HG02852 (cell line): ENCODE measurements at regions not wholly inside any gene's neighbourhood (a gene's known extent, or its start where the extent isn't known, plus 50 kb on each side); places are given as distances from the start of the nearest gene placed in this dataset.
A peak's percentile ranks its signal among the peaks of the same experiment; 100 is the strongest.

ENCODE experiments used
- ATAC-seq: cut with Tn5 transposase; IDR thresholded peaks from one replicate; pipeline ENCODE4 v1.9.1; 2021; ENCODE audit warnings: mild to moderate bottlenecking, moderate library complexity; ENCODE audit not compliant: unreplicated experiment

- ATAC-seq = no peak
Observed at GRCh38 chr18:24924066-24924716, 427.8 kb downstream of the ZNF521 start.

- ATAC-seq = no peak
Observed at GRCh38 chr18:24926649-24927048, 425.3 kb downstream of the ZNF521 start.

GRCh38 chr18:24928301-24928878 is 423.6 kb downstream of the ZNF521 start:
- no peak for ATAC-seq

- no peak for ATAC-seq
Observed at GRCh38 chr18:24930478-24930877, 421.5 kb downstream of the ZNF521 start.

GRCh38 chr18:24930971-24931370 is 421.0 kb downstream of the ZNF521 start:
- no peak for ATAC-seq

GRCh38 chr18:24933345-24933744 is 418.6 kb downstream of the ZNF521 start:
- no peak for ATAC-seq

GRCh38 chr18:24934258-24934932 is 417.6 kb downstream of the ZNF521 start:
- no peak for ATAC-seq

- no peak for ATAC-seq
Observed at GRCh38 chr18:24935008-24935407, 417.0 kb downstream of the ZNF521 start.

GRCh38 chr18:24935896-24936295 is 416.1 kb downstream of the ZNF521 start:
- no peak for ATAC-seq

- ATAC-seq = no peak
Observed at GRCh38 chr18:24936691-24937090, 415.3 kb downstream of the ZNF521 start.

- no peak for ATAC-seq
Observed at GRCh38 chr18:24937639-24938275, 414.2 kb downstream of the ZNF521 start.

GRCh38 chr18:24940416-24940815 is 411.6 kb downstream of the ZNF521 start:
- ATAC-seq = no peak

GRCh38 chr18:24941174-24941951 is 410.6 kb downstream of the ZNF521 start:
- ATAC-seq = no peak

- no peak for ATAC-seq
Observed at GRCh38 chr18:24942144-24942543, 409.8 kb downstream of the ZNF521 start.

GRCh38 chr18:24947521-24948305 is 404.3 kb downstream of the ZNF521 start:
- ATAC-seq = no peak

- ATAC-seq = no peak
Observed at GRCh38 chr18:24949908-24950307, 402.1 kb downstream of the ZNF521 start.

GRCh38 chr18:24954341-24954740 is 397.6 kb downstream of the ZNF521 start:
- no peak for ATAC-seq

- no peak for ATAC-seq
Observed at GRCh38 chr18:24958001-24958400, 394.0 kb downstream of the ZNF521 start.

GRCh38 chr18:24959051-24959476 is 392.9 kb downstream of the ZNF521 start:
- ATAC-seq = no peak

GRCh38 chr18:24964216-24964615 is 387.8 kb downstream of the ZNF521 start:
- peak; percentile 86 for ATAC-seq
